Dendritic cell treated with granulocyte-macrophage colony-stimulating factor and Interleukin-4, amounts not matched to agents 40 ng/mL and 50 ng/mL, for 4 days (primary cell): ENCODE measurements at regions not wholly inside any gene's neighbourhood (a gene's known extent, or its start where the extent isn't known, plus 50 kb on each side); places are given as distances from the start of the nearest gene placed in this dataset.

Experiments used
- H3K27ac Mint-ChIP-seq: one replicate; pipeline ENCODE4 v1.8.0; 2022; ENCODE audit warnings: mild to moderate bottlenecking, mixed read lengths
- H3K27me3 Mint-ChIP-seq: one replicate; pipeline ENCODE4 v1.8.0; 2022; ENCODE audit warnings: mild to moderate bottlenecking, mixed read lengths
- H3K36me3 Mint-ChIP-seq: one replicate; pipeline ENCODE4 v1.8.0; 2022; ENCODE audit warnings: low read depth, mixed read lengths
- H3K4me1 Mint-ChIP-seq: one replicate; pipeline ENCODE4 v1.8.0; 2022; ENCODE audit warnings: low read depth, mixed read lengths
- H3K4me3 Mint-ChIP-seq: one replicate; pipeline ENCODE4 v1.8.0; 2022; ENCODE audit warnings: mild to moderate bottlenecking, moderate library complexity, mixed read lengths
- H3K9me3 Mint-ChIP-seq: one replicate; pipeline ENCODE4 v1.8.0; 2022; ENCODE audit warnings: mixed read lengths
- intact Hi-C: fragments of 100-400 bp; cut with micrococcal nuclease; formaldehyde crosslinking; loops from one replicate; pipeline ENCODE4 v1.15.0; 2022

DNA sequence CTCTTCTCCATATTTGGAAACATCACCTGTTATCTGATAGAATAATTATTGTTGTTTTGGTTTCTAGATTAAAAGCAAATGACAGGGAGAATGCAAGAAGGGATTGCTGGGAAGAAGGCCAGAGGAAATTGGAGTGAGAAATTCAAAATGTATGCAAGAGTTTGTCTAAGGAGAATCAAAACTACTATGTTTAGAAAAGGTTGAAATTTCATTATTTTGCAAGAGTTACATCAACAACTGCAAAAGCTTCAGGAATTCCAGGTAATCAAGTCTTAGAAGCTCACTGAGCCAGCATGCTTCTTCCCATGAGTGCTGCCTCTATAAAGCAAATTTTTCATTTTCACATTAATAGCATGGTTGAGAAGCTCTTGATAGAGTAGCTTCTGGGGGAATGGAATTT is 177.2 kb upstream of the GBE1 start:
- Mint-ChIP-seq H3K9me3 (peaks cover 19% of the 10 kb centered on the region), H3K36me3 (no peaks in the 10 kb centered on the region), H3K27ac (no peak overlapping the region), H3K4me3 (no peak overlapping the region), H3K27me3 (no peaks in the 10 kb centered on the region), H3K4me1 (peaks cover 12% of the 10 kb centered on the region)
- intact Hi-C loops: no loop called here

DNA sequence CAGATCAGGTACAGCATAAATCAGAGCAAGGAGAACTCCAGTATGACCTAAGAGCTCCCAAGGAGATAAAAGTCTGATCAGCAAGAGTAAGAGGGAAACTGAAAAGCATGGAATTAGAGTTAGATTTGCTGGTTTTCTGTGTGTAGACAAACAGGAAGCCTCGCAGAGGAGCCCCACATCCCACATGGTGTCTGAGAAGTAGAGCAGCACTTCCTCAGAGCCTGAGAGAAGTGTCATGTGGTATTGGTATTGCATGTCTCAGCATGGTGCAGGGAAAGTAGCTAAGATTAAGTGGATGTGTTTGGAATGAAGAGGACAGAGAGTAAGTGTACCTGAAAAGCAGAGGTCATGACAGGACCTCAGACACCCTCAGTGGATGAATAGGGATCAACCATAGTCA is 175.4 kb upstream of the GBE1 start:
- intact Hi-C loops: no loop called here
- Mint-ChIP-seq H3K4me1 (peaks cover 12% of the 10 kb centered on the region), H3K9me3 (peaks cover 1% of the 10 kb centered on the region), H3K36me3 (no peaks in the 10 kb centered on the region), H3K27ac (no peak overlapping the region), H3K4me3 (no peak overlapping the region), H3K27me3 (no peaks in the 10 kb centered on the region)

DNA sequence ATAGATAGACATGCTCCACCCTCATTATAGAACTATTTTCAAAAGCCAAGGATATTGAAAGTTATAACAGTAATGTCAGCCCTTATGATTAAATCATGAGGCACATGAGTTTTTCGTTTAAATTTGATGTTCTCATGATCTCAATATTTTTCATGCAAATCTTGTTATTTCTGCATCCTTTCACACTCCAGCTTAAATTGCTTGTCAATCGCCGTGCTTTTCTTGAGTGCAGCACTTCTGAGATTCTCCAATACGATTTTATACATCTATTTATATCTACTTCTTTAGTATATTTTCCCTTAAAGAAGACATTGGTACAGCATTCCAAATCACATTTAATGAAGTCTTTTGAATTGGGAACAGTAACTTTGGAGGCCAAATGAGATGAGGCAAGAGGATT is 171.2 kb upstream of the GBE1 start:
- Mint-ChIP-seq H3K4me3 (no peak overlapping the region), H3K27ac (no peak overlapping the region)

DNA sequence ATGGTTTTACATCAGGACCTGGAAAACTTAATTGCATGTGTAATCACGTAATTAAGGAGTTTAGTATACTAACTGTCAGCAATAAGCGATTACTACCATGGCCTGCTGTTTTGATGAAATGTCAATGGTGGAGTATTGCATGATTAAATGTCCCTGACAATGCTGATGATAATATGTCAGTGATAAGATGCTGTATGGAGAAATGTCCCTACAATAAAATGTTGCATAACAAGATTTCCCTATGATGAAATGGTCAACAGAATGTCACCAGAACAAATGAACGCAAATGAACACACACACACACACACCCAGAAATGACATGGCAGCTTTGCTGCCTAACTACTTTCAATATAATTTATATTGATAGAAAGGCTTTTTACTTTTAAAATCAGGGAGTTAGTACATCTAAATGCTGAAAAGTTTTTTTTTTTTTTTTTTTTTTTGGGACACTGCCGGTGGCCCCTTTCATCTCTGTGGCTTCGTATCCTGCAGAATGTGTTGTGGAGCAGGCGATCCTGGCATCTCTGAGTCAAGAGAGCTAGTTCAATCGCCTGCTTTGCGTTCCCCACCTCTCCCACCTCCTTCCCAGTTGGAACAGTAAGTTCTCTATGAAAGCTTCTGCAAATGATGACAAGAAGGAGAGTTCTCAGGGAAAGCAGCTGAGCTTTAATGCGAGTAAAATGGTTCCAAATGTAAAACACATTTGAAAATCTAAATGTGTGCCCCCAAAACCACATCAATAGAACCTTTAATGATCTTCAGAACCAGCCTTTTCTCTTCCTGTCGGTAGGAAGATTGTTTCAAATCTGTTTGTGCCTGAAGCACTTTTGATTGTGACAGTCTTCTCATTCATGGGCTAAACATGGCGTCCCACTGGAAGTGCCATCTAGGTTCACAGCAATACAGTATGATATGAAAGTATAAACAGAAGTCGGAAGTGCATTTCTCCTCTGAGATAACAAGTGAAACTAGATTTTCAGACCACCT is 170.1 kb upstream of the GBE1 start:
- intact Hi-C loops: no loop called here
- Mint-ChIP-seq H3K4me1 (peaks cover under 1% of the 10 kb centered on the region), H3K36me3 (no peaks in the 10 kb centered on the region), H3K27me3 (no peaks in the 10 kb centered on the region), H3K4me3 (no peak overlapping the region), H3K27ac (no peak overlapping the region), H3K9me3 (no peaks in the 10 kb centered on the region)

More for the DNA sequence above, 171.2 kb upstream of the GBE1 start:
- Mint-ChIP-seq H3K4me1 (peaks cover 7% of the 10 kb centered on the region), H3K9me3 (no peaks in the 10 kb centered on the region), H3K36me3 (no peaks in the 10 kb centered on the region), H3K27me3 (no peaks in the 10 kb centered on the region)
- intact Hi-C loops: no loop called here

DNA sequence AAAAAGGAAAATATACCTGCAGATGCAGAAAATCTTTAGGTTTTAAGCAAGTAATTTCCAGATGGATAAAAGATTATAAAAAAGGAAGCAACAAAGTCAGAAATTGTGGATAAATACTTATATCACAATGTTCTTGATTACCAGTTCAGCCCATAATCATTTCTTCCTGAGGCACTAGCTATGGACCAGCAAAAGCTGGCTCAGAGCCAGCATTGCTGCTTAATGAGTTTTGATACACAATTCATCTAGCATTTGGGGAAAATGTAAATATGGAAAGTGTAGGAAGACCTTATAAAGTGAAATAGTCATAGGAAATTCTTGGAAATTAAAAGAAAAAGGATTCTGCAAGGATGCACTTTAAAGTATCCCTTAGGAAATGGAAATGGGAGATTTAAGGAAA is 168.3 kb upstream of the GBE1 start:
- Mint-ChIP-seq H3K27ac (no peak overlapping the region), H3K4me3 (no peak overlapping the region), H3K4me1 (no peaks in the 10 kb centered on the region), H3K9me3 (no peaks in the 10 kb centered on the region), H3K27me3 (no peaks in the 10 kb centered on the region), H3K36me3 (no peaks in the 10 kb centered on the region)
- intact Hi-C loops: no loop called here

DNA sequence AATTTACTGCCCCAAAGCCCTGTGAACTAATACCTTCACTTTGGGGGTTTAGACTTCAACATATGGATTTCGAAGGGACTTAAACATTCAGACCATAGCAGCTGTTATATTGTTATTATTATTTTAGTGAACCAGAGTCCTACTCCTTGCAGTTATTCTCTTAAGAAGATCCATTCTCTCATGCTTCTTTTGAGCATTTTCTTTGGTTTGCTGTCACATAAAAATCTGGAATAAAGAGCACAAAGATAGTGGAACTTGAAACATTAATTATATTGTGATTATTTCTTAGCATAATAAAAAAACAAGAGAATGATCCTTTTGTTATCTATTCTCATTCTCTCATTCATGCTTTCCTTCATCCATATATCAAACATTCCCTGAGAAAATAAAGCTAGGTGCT is 166.4 kb upstream of the GBE1 start:
- Mint-ChIP-seq H3K4me1 (no peaks in the 10 kb centered on the region), H3K36me3 (no peaks in the 10 kb centered on the region), H3K4me3 (no peak overlapping the region), H3K9me3 (no peaks in the 10 kb centered on the region), H3K27me3 (no peaks in the 10 kb centered on the region), H3K27ac (no peak overlapping the region)
- intact Hi-C loops: no loop called here

DNA sequence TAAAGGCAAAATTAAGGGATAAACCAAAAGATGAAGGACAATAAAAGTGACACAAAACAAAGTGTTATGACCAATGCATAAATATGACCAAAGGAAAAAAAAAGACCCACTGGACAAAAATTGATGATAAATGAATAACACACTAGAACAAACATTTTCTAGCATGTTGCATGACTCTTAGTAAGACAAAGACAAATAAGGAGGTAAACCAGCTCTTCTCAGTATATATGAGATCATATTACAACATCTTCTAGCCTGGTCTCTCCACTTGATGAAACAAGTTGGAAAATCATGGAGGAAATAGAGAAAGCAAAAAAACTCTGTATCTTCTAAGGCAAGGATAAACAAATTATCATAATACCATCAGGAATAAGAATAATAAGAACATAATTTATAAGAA is 163.9 kb upstream of the GBE1 start:
- Mint-ChIP-seq H3K36me3 (no peaks in the 10 kb centered on the region), H3K4me3 (no peak overlapping the region), H3K9me3 (no peaks in the 10 kb centered on the region), H3K27ac (no peak overlapping the region), H3K4me1 (no peaks in the 10 kb centered on the region), H3K27me3 (no peaks in the 10 kb centered on the region)
- intact Hi-C loops: no loop called here

DNA sequence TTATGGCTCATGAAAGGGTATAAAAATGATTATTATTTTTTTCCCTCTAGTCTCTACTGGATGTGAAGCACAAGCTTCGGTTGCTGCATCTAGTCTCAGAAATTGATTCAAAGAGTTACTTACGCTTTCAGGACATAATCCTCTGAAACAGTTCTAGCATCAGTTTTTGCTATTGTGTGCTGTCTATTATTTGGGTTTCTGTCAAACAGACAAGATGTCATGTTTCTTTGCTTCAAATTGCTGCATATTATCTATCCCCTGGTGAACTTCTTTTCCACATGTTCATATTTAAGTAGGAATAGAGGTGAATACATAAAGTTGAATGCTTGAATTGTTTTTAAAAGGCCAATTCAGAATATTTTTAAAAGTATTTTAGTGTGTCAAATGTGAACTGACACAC is 161.6 kb upstream of the GBE1 start:
- intact Hi-C loops: no loop called here
- H3K27me3 Mint-ChIP-seq: no peaks in the 10 kb centered on the region
- H3K4me3 Mint-ChIP-seq: no peak overlapping the region
- no peaks in the 10 kb centered on the region for H3K9me3 Mint-ChIP-seq
- no peak overlapping the region for H3K27ac Mint-ChIP-seq
- H3K36me3 Mint-ChIP-seq: no peaks in the 10 kb centered on the region
- H3K4me1 Mint-ChIP-seq: no peaks in the 10 kb centered on the region

DNA sequence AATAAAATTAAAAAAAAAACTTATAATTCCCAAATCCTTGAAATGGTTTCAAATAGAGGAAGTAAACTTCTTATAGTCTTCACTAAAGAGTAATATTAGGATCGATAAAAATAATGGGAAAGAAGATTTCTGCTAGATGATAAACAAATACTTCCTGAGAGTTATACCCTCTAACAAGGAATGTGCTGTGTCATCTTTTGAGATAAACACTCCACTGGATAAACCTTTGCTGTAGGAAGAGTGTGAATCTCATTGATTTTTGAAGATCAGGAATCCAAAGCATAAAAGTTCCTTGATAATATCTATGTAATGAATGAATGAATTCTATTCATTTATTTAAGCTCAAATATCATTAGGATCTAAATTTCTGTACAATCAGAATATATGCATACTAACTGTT is 161.0 kb upstream of the GBE1 start:
- intact Hi-C loops: no loop called here
- Mint-ChIP-seq H3K9me3 (no peaks in the 10 kb centered on the region), H3K4me1 (no peaks in the 10 kb centered on the region), H3K27me3 (no peaks in the 10 kb centered on the region), H3K27ac (no peak overlapping the region), H3K36me3 (no peaks in the 10 kb centered on the region), H3K4me3 (no peak overlapping the region)

DNA sequence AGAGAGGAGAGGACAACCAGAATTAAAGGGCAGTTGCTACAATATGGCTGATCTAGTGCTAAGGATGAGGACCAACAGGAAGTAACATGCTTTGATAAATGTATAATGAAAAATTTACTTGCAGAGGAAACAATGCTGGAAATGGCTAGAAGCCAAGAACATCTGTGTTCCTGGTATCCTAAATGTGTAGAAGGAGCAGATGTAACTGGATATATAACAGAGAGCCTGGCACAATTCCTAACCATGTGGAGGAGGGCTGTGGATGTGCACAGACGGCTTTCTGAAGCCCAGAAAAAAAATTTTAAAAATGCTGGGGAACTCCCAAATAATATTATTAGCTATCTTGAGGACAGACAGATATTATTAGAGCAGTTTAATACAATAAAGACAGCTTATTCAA is 159.4 kb upstream of the GBE1 start:
- intact Hi-C loops: no loop called here
- Mint-ChIP-seq H3K27me3 (no peaks in the 10 kb centered on the region), H3K27ac (no peak overlapping the region), H3K4me3 (no peak overlapping the region), H3K9me3 (no peaks in the 10 kb centered on the region), H3K36me3 (no peaks in the 10 kb centered on the region), H3K4me1 (no peaks in the 10 kb centered on the region)

DNA sequence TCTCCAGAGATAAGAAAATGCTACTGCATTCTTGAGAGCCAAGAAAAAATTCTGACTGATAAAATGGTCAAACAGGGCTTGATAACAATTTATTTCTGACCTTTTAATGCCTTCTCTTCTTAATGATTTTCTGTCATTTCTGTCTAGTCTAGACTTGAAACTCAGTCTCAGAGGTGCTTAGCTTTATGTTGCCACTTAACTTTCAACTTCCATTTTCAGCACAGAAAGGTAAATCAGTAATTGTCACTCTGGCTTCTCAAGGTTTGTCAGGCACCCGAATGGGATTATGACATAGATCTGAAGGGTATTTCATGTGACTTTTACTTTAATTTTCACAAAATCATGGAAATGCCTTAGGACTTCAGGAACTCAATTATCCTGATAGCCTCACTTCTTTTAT is 155.4 kb upstream of the GBE1 start:
- intact Hi-C loops: no loop called here
- H3K4me3 Mint-ChIP-seq: no peak overlapping the region
- no peaks in the 10 kb centered on the region for H3K27me3 Mint-ChIP-seq
- no peaks in the 10 kb centered on the region for H3K9me3 Mint-ChIP-seq
- H3K4me1 Mint-ChIP-seq: no peaks in the 10 kb centered on the region
- H3K27ac Mint-ChIP-seq: no peak overlapping the region
- H3K36me3 Mint-ChIP-seq: no peaks in the 10 kb centered on the region

DNA sequence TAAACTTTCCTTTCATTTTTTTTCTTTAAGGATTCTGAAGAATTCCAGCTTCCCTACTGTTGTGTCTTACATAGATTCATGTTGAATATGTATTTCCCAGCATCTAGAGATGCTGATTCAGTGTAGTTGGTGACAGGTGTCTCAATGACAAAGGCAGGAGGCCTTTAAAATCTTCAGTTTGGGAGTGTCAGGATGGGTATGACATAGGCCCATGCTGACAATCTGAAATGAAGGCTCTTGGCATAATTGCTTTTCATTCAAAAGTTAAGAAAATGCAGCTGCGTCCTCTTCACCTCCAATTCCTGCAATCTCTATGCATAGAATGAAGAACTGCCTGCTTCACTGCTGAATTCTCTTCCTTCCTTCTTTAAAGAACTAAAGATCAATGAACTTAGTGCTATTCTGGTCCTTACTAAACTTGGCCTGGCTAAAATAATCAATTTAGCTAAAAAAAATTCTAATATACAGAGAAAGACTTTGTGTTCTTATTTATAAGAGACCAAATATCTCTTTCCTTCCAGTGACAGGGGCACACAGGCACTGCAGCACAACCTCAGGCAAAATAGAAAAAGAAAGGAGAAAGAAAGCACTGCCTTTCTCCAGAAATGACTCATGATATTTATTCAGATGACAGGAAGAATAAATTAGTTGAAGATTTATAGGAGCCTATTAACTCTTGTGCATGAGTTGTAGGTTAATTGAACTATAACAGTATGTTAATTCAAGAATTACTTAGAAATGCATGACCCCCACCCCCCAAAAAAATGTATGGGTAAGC is 152.6 kb upstream of the GBE1 start:
- Mint-ChIP-seq H3K27ac (no peak overlapping the region), H3K36me3 (no peaks in the 10 kb centered on the region), H3K27me3 (no peaks in the 10 kb centered on the region), H3K4me1 (peaks cover 6% of the 10 kb centered on the region), H3K4me3 (no peak overlapping the region), H3K9me3 (no peaks in the 10 kb centered on the region)
- intact Hi-C loops: no loop called here

DNA sequence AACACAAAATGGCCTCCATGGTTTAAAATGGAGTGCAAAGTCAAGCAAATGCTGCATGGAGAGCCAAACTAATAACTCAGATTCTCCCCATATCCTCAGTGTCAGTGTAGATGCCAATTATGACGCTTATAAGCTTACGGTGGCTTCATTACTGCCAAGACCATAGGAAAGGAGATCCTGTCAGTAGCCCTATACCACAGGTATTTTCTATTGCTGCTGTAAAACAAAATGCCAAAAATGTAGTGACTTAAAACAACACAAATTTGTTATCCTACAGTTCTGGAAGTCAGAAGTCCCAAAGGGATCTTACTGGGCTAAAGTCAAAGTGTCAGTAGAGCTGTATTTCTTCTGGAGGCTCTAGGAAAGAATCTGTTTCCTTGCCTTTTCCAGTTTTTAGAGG is 149.8 kb upstream of the GBE1 start:
- peaks cover 14% of the 10 kb centered on the region for H3K4me1 Mint-ChIP-seq
- no peaks in the 10 kb centered on the region for H3K27me3 Mint-ChIP-seq
- intact Hi-C loops: no loop called here
- no peak overlapping the region for H3K27ac Mint-ChIP-seq
- H3K9me3 Mint-ChIP-seq: no peaks in the 10 kb centered on the region
- H3K4me3 Mint-ChIP-seq: no peak overlapping the region
- no peaks in the 10 kb centered on the region for H3K36me3 Mint-ChIP-seq

DNA sequence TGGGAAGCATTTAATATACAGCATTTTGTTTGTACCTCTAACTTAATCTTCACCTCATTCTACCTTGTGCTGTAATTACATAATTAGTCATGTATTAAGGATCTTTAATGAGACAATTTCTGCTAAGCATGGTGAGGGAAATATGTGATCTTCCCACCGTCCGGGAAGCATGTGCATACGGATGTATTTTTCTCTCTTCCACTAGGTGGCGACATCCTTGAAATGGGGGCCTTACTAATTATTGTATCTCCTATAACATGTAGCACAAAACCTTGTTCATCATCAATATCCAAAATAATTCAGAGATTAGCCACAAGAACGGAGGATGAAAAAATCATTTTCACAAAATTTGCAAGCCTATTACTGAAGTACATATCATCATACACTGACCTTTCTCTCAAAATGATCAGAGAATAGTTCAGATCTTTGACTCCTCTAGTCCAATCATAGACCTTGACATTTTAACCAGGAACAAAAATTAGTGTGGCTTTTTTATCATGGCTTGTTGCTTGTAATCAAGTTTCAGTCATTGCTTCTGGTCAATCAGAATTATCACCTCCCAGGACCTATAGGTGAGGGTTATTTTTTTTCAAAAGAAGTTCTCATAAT is 148.9 kb upstream of the GBE1 start:
- intact Hi-C loops: no loop called here
- H3K4me3 Mint-ChIP-seq: no peak overlapping the region
- peaks cover 1% of the 10 kb centered on the region for H3K9me3 Mint-ChIP-seq
- H3K27ac Mint-ChIP-seq: no peak overlapping the region
- no peaks in the 10 kb centered on the region for H3K27me3 Mint-ChIP-seq
- peaks cover 14% of the 10 kb centered on the region for H3K4me1 Mint-ChIP-seq
- no peaks in the 10 kb centered on the region for H3K36me3 Mint-ChIP-seq
